SIG-M5 treated with dmso at 0.1 percent for 504 hours (cell line): ENCODE measurements at regions not wholly inside any gene's neighbourhood (a gene's known extent, or its start where the extent isn't known, plus 50 kb on each side); places are given as distances from the start of the nearest gene placed in this dataset.

Source experiments
- DNase-seq: peaks from one replicate; lab custom pipeline; 2025; ENCODE audit not compliant: unreplicated experiment; lab: John Stamatoyannopoulos, UW

GRCh38 chr18:66676699-66677098 lies 72.8 kb upstream of the CDH19 start:
- no peak for DNase-seq

GRCh38 chr18:66674286-66674685 lies 70.4 kb upstream of the CDH19 start:
- no peak for DNase-seq

- DNase-seq = no peak
These were observed 64.8 kb upstream of the CDH19 start for GRCh38 chr18:66668706-66669105.

- no peak for DNase-seq
These were observed 58.7 kb upstream of the CDH19 start for GRCh38 chr18:66662632-66663031.

- no peak for DNase-seq
These were observed 51.5 kb upstream of the CDH19 start for GRCh38 chr18:66655407-66655806.
